Liver (tissue), 8 donors: ENCODE measurements at regions not wholly inside any gene's neighbourhood (a gene's known extent, or its start where the extent isn't known, plus 50 kb on each side); places are given as distances from the start of the nearest gene placed in this dataset.

ENCODE experiments used
- DNase-seq: peaks from one replicate; pipeline ENCODE4 v3.0.0-alpha.2; 2017; ENCODE audit warnings: low spot score
- H3K27ac ChIP-seq, 2 donors: one replicate each; pipeline ENCODE4 v1.7.0; 2013; ENCODE audit warnings: inconsistent platforms in 2 of 2, low read length in 2 of 2, control low read depth in 1 of 2, low read depth in 1 of 2, mild to moderate bottlenecking in 1 of 2
- H3K27me3 ChIP-seq, 4 donors: one replicate each; pipeline versions ENCODE4 v1.6.1 to v1.7.0; 2013; ENCODE audit warnings: low read length in 3 of 4, inconsistent platforms in 1 of 4, mild to moderate bottlenecking in 1 of 4, moderate library complexity in 1 of 4; ENCODE audit not compliant: control insufficient read depth in 4 of 4, insufficient read depth in 4 of 4
- H3K36me3 ChIP-seq, 4 donors: one replicate each; pipeline versions ENCODE4 v1.6.1 to v1.7.0; 2013; ENCODE audit warnings: low read length in 3 of 4, mild to moderate bottlenecking in 3 of 4, low read depth in 1 of 4, moderate library complexity in 1 of 4; ENCODE audit not compliant: control insufficient read depth in 4 of 4, insufficient read depth in 3 of 4
- H3K4me1 ChIP-seq, 4 donors: one replicate each; pipeline versions ENCODE4 v1.6.1 to v1.7.0; 2013; ENCODE audit warnings: low read length in 3 of 4, mild to moderate bottlenecking in 3 of 4, moderate library complexity in 1 of 4; ENCODE audit not compliant: control insufficient read depth in 4 of 4, insufficient read depth in 4 of 4
- H3K4me3 ChIP-seq, 3 donors: one replicate each; pipeline versions ENCODE4 v1.6.1 to v1.7.0; 2013; ENCODE audit warnings: low read length in 3 of 3, control low read depth in 1 of 3, low read depth in 1 of 3, mild to moderate bottlenecking in 1 of 3
- H3K9ac ChIP-seq, 2 donors: one replicate each; pipeline ENCODE4 v1.7.0; 2013; ENCODE audit warnings: low read length in 2 of 2, mild to moderate bottlenecking in 2 of 2, moderate library complexity in 2 of 2, control low read depth in 1 of 2, low read depth in 1 of 2
- H3K9me3 ChIP-seq, 4 donors: one replicate each; pipeline versions ENCODE4 v1.6.1 to v1.7.0; 2013; ENCODE audit warnings: low read length in 3 of 4; ENCODE audit not compliant: control insufficient read depth in 4 of 4
- ATF3 ChIP-seq: IDR thresholded peaks from 2 replicates; pipeline ENCODE4 v1.6.1; 2016; ENCODE audit warnings: antibody characterized with exemption
- EGR1 ChIP-seq, 2 donors: IDR thresholded peaks; 2 replicates each; pipeline ENCODE4 v1.6.1; 2016 to 2018; ENCODE audit warnings: antibody characterized with exemption in 2 of 2, low read depth in 2 of 2
- FOXA1 ChIP-seq: IDR thresholded peaks from 2 replicates; pipeline ENCODE4 v1.6.1; 2016; ENCODE audit warnings: antibody characterized with exemption
- FOXA2 ChIP-seq: IDR thresholded peaks from 2 replicates; pipeline ENCODE4 v1.6.1; 2016; ENCODE audit warnings: antibody characterized with exemption
- GABPA ChIP-seq, 2 donors: IDR thresholded peaks in 1 of 2; conservative IDR thresholded peaks in 1 of 2; 2 replicates each; pipeline ENCODE4 v1.6.1; 2016; ENCODE audit warnings: antibody characterized with exemption in 2 of 2, mild to moderate bottlenecking in 1 of 2, moderate library complexity in 1 of 2
- HNF4G ChIP-seq: IDR thresholded peaks from 2 replicates; pipeline ENCODE4 v1.6.1; 2016; ENCODE audit warnings: antibody characterized with exemption
- JUND ChIP-seq, 2 donors: IDR thresholded peaks; 2 replicates each; pipeline ENCODE4 v1.6.1; 2016; ENCODE audit warnings: antibody characterized with exemption in 2 of 2
- MAX ChIP-seq: IDR thresholded peaks from 2 replicates; pipeline ENCODE4 v1.6.1; 2016; ENCODE audit warnings: antibody characterized with exemption
- NR2F2 ChIP-seq: IDR thresholded peaks from 2 replicates; pipeline ENCODE4 v1.6.1; 2016; ENCODE audit warnings: antibody characterized with exemption
- RAD21 ChIP-seq, 2 donors: IDR thresholded peaks; 2 replicates each; pipeline ENCODE4 v1.6.1; 2016; ENCODE audit warnings: antibody characterized with exemption in 2 of 2, mild to moderate bottlenecking in 2 of 2
- REST ChIP-seq: IDR thresholded peaks from 2 replicates; pipeline ENCODE4 v1.6.1; 2016; ENCODE audit warnings: antibody characterized with exemption, mild to moderate bottlenecking
- RXRA ChIP-seq, 2 donors: IDR thresholded peaks; 2 replicates each; pipeline ENCODE4 v1.6.1; 2017 to 2018; ENCODE audit warnings: antibody characterized with exemption in 2 of 2, mild to moderate bottlenecking in 1 of 2
- SP1 ChIP-seq: IDR thresholded peaks from 2 replicates; pipeline ENCODE4 v1.6.1; 2018; ENCODE audit warnings: antibody characterized with exemption, mild to moderate bottlenecking
- TAF1 ChIP-seq: conservative IDR thresholded peaks from 2 replicates; pipeline ENCODE4 v1.6.1; 2016; ENCODE audit warnings: antibody characterized with exemption, mild to moderate bottlenecking
- YY1 ChIP-seq: IDR thresholded peaks from 2 replicates; pipeline ENCODE4 v1.6.1; 2016; ENCODE audit warnings: antibody characterized with exemption, mild to moderate bottlenecking
- WGBS: extraction: QIAGEN DNeasy Blood & Tissue Kit; methylation state at CpG from one replicate; pipeline ENCODE4 v1.1.7; 2013; 5-methylcytosine and 5-hydroxymethylcytosine counted together
- TF ChIP-seq, protein P1 (sequence below): IDR thresholded peaks from 2 replicates; pipeline ENCODE4 v1.6.1; 2016; ENCODE audit warnings: antibody characterized with exemption
- TF ChIP-seq, protein P2 (sequence below): fragments of 150-350 bp; IDR thresholded peaks from 2 replicates; pipeline ENCODE4 v1.5.1; 2017; ENCODE audit warnings: improper control_type of control experiment, low read depth, low read length; ENCODE audit not compliant: missing input control
- donor health status: healthy.
- donor health status: healthy.
- donor health status: healthy.
- donor health status: healthy.
- donor health status: healthy.

GRCh38 chr3:194937882-194938321 lies 252.2 kb downstream of the FAM43A start:
- Histone ChIP-seq H3K9ac (no peak overlapping the region), H3K4me1 (no peaks in the 10 kb centered on the region), H3K27ac (no peak overlapping the region), H3K4me3 (no peak overlapping the region), H3K27me3 (no peaks in the 10 kb centered on the region), H3K9me3 (no peaks in the 10 kb centered on the region), H3K36me3 (no peaks in the 10 kb centered on the region)
- TF ChIP-seq TAF1 (no peak), GABPA (IDR thresholded peaks at IDR 0.05 in 1 of 2, conservative IDR thresholded peaks at IDR 0.05 in 1 of 2) (no peak), YY1 (no peak), NR2F2 (no peak), ATF3 (no peak), MAX (no peak), FOXA1 (no peak), HNF4G (no peak), JUND (IDR thresholded peaks at IDR 0.05) (no peak), REST (no peak), FOXA2 (no peak)
- TF ChIP-seq, protein P1, sequence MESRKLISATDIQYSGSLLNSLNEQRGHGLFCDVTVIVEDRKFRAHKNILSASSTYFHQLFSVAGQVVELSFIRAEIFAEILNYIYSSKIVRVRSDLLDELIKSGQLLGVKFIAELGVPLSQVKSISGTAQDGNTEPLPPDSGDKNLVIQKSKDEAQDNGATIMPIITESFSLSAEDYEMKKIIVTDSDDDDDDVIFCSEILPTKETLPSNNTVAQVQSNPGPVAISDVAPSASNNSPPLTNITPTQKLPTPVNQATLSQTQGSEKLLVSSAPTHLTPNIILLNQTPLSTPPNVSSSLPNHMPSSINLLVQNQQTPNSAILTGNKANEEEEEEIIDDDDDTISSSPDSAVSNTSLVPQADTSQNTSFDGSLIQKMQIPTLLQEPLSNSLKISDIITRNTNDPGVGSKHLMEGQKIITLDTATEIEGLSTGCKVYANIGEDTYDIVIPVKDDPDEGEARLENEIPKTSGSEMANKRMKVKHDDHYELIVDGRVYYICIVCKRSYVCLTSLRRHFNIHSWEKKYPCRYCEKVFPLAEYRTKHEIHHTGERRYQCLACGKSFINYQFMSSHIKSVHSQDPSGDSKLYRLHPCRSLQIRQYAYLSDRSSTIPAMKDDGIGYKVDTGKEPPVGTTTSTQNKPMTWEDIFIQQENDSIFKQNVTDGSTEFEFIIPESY = no peak
- DNase-seq = no peak
- 96% methylated on average over 7 of the region's 7 CpGs for WGBS

DNA sequence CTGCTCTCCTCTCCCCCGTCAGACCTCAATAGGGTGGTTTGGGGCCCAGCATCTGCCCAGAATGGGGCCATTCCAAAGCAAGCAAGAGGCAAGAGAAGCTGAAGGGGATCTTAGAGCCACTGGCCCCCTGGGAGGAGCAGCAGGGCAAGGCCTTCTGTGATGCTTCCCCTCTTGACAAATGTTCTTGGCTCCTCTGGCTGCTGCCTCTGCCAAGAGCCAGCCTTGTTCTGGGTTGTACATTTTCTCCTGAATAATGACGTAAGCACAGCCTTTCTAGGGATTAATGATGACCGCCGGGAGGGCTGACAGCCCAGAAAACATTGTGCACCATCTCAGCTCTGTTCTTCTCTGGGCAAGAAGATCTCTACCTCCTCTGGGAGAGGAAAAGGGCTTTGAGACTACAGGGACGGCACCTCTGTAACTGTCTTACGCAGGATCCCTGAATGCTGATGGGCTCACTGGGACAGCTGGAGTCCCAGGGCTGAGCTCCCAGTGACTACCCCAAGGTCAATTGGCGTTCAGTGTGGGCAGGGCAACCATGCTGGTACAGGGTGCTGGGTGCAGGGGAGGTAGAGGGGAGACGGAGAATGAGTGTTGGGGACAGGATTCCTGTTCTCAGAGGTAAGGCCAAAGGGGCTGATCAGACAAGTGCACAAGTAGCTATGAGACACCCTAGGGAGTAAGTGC lies 253.3 kb downstream of the FAM43A start:
- Histone ChIP-seq H3K4me3 (no peak overlapping the region), H3K27ac (no peak overlapping the region), H3K4me1 (no peaks in the 10 kb centered on the region), H3K9me3 (no peaks in the 10 kb centered on the region), H3K9ac (no peak overlapping the region), H3K27me3 (no peaks in the 10 kb centered on the region), H3K36me3 (no peaks in the 10 kb centered on the region)
- WGBS = 81% methylated on average over 8 of the region's 8 CpGs
- DNase-seq = no peak
- no peak for TF ChIP-seq REST
- TF ChIP-seq RAD21 (IDR thresholded peaks at IDR 0.05) = no peak
- TF ChIP-seq, protein P1 = no peak
- TF ChIP-seq, protein P2, sequence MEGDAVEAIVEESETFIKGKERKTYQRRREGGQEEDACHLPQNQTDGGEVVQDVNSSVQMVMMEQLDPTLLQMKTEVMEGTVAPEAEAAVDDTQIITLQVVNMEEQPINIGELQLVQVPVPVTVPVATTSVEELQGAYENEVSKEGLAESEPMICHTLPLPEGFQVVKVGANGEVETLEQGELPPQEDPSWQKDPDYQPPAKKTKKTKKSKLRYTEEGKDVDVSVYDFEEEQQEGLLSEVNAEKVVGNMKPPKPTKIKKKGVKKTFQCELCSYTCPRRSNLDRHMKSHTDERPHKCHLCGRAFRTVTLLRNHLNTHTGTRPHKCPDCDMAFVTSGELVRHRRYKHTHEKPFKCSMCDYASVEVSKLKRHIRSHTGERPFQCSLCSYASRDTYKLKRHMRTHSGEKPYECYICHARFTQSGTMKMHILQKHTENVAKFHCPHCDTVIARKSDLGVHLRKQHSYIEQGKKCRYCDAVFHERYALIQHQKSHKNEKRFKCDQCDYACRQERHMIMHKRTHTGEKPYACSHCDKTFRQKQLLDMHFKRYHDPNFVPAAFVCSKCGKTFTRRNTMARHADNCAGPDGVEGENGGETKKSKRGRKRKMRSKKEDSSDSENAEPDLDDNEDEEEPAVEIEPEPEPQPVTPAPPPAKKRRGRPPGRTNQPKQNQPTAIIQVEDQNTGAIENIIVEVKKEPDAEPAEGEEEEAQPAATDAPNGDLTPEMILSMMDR = no peak
- no peak for TF ChIP-seq EGR1 (IDR thresholded peaks at IDR 0.05; ENCODE audit: low read depth in 2 of 2)
- no peak for TF ChIP-seq JUND (IDR thresholded peaks at IDR 0.05)
- no peak for TF ChIP-seq RXRA (IDR thresholded peaks at IDR 0.05)
- TF ChIP-seq YY1 = no peak
- TF ChIP-seq SP1 = no peak
- TF ChIP-seq TAF1 = no peak
- TF ChIP-seq MAX = no peak
